ENCODE measurements at regions not wholly inside any gene's neighbourhood (a gene's known extent, or its start where the extent isn't known, plus 50 kb on each side); places are given as distances from the start of the nearest gene placed in this dataset.

GRCh38 chr17:77320485-77321256, 179.9 kb downstream of the SEC14L1 start:
- no peak for DNase-seq (ENCODE audit: low spot score)
- ChIA-PET CTCF (no interaction called here), POLR2A (ENCODE audit: low non-redundant PET) (no interaction called here)
- peak overlapping the region; percentile 100 for H3K27ac ChIP-seq
- TF ChIP-seq CTCF (conservative IDR thresholded peaks at IDR 0.05; ENCODE audit: low read depth): no peak

- POLR2A ChIA-PET (ENCODE audit: low non-redundant PET): interaction anchor here (0.6 kb wide), 1 partner anchor 83 kb away, joined by 3 read pairs; no protein-coding TSS in a partner anchor
- no peak for TF ChIP-seq CTCF (conservative IDR thresholded peaks at IDR 0.05; ENCODE audit: low read depth)
- peak overlapping the region; percentile 100 for H3K27ac ChIP-seq
- no peak for DNase-seq (ENCODE audit: low spot score)
- CTCF ChIA-PET: interaction anchor here (1.0 kb wide), 2 partner anchors 8 to 10 kb away, joined by 3 read pairs; no protein-coding TSS in a partner anchor
These were observed 181.1 kb downstream of the SEC14L1 start for GRCh38 chr17:77321649-77322513.

- peak; percentile 93 for DNase-seq (ENCODE audit: low spot score)
- CTCF ChIA-PET: interaction anchor here (1.0 kb wide), 2 partner anchors 8 to 9 kb away, joined by 3 read pairs; no protein-coding TSS in a partner anchor
These were observed 182.0 kb downstream of the SEC14L1 start for GRCh38 chr17:77322514-77323412.

GRCh38 chr17:77323413-77324171, 182.8 kb downstream of the SEC14L1 start:
- H3K27ac ChIP-seq: peak overlapping the region; percentile 100
- no peak for TF ChIP-seq CTCF (conservative IDR thresholded peaks at IDR 0.05; ENCODE audit: low read depth)
- POLR2A ChIA-PET (ENCODE audit: low non-redundant PET): interaction anchor here (1.1 kb wide), 1 partner anchor 41 kb away, joined by 3 read pairs; no protein-coding TSS in a partner anchor
- CTCF ChIA-PET: interaction anchor here (1.0 kb wide), 1 partner anchor 8 kb away, joined by 3 read pairs; no protein-coding TSS in a partner anchor
- DNase-seq (ENCODE audit: low spot score): no peak

More at GRCh38 chr17:77322514-77323412, 182.0 kb downstream of the SEC14L1 start:
- POLR2A ChIA-PET (ENCODE audit: low non-redundant PET): interaction anchor here (0.6 to 1.1 kb wide), 2 partner anchors 41 to 82 kb away, joined by 3 read pairs; no protein-coding TSS in a partner anchor
- peak overlapping the region; percentile 100 for H3K27ac ChIP-seq
- no peak for TF ChIP-seq CTCF (conservative IDR thresholded peaks at IDR 0.05; ENCODE audit: low read depth)

GRCh38 chr17:77324227-77324626, 183.5 kb downstream of the SEC14L1 start:
- no peak for TF ChIP-seq CTCF (conservative IDR thresholded peaks at IDR 0.05; ENCODE audit: low read depth)
- POLR2A ChIA-PET (ENCODE audit: low non-redundant PET): no interaction called here
- DNase-seq (ENCODE audit: low spot score): no peak
- CTCF ChIA-PET: no interaction called here
- peak overlapping the region; percentile 100 for H3K27ac ChIP-seq
